Amygdala (tissue), 56 donors: ENCODE measurements at regions not wholly inside any gene's neighbourhood (a gene's known extent, or its start where the extent isn't known, plus 50 kb on each side); places are given as distances from the start of the nearest gene placed in this dataset.

Source experiments
- DNase-seq, 56 donors: peaks; one replicate each; lab custom pipeline; 2025; lab: John Stamatoyannopoulos, UW

DNA sequence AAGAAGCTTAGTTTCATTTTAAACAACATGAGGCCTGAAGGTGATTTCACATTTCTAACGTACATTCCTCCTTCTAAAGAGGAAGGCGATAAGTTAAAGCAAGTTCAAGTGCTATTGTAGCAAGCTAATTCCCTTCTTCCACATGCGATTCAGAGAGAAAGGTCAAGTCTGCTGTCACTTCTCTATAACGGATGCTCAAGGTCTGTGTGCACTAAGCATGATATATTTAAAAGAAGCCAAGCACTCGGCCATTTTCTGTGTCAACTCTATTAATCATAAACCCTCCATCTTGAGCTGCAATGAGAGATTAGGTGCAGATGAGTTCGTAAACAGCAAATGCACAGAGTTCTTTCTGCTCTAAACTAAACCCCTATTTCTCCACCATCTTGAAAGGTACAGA lies 568.8 kb upstream of the ZFHX3 start:
- DNase-seq = no peak

DNA sequence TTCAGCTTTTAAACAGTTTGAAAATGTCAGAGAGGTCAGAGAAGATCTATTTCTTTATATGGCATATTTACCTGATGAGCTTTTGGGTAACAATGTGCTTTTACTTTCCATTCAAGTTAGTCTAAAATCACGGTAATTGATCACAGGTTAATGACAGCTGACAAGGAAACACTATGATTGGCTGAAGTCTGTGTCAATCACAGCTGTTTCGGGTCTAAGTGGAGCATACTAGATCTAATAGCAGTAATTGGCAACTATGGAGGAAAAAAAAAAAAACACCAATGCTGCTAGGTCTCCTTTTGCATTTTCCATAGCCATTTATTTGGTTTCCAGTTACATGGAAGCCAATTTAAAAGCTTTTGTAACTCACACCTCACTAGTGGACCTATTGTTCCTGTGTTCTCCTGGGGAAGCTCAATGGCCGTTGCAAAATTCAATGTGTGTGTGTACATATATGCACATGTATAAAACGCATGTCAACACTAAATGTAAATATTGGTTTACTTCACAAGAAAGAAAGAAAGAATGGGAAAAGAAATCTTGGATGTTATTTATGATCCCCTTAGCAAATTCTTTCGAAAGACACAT lies 568.3 kb upstream of the ZFHX3 start:
- DNase-seq = no peak

DNA sequence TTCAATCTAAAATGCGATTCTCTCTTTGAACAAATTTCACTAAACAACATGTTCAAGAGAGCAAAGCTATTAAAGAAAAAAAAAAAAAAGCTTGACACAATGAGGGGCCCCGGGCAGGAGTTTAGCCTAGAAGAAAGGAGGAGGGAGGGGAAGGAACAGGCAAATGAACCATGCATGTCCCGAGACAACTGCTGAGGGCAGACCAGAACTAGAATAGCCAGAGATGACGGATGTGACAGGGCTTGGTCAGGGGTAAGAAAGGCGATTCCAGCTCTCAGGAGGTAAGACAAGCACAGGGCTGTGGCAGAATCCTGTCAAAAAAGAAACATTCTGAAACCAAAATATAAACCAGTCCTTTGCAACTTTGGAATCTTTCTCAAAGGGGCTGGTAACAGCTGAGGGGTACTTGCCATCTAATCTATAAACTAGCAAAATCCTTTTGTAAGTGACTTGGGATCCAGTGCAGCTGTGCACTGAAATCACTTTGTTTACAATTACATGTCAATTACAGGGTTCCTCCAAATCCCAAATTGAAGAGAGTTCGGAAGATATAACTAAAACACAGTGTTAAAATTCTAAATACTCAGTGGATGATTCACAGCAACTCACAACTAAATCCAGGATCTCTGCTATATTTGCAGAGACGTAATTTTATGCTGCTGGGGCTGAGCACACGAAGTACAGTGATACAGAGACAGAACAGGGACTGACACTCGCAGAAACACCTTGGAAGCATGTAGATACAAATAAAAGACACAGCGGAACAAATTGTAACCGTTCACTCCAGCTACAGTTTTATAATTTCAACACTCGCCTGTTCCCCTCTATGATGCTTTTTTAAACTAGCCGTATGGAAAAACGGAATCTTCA lies 567.4 kb upstream of the ZFHX3 start:
- no peak for DNase-seq

DNA sequence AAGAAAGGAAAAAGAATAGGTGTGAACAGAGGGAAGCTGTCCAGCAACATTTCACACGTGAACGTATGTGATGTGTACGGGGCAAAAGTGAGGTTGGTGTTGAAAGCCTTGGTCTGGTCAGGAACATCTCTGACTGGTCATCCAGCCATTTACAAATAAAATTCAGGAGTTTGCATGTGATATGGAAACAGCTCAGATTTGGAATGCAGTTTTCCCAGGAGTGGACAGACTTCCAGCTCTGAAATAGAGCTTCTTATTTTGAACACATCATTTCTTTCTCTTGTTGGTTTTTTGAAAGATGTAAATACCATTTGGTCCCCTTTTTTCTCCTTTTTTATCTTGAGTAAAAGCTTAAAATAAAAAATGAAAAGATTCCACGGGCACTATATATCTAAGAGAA lies 566.2 kb upstream of the ZFHX3 start:
- no peak for DNase-seq

DNA sequence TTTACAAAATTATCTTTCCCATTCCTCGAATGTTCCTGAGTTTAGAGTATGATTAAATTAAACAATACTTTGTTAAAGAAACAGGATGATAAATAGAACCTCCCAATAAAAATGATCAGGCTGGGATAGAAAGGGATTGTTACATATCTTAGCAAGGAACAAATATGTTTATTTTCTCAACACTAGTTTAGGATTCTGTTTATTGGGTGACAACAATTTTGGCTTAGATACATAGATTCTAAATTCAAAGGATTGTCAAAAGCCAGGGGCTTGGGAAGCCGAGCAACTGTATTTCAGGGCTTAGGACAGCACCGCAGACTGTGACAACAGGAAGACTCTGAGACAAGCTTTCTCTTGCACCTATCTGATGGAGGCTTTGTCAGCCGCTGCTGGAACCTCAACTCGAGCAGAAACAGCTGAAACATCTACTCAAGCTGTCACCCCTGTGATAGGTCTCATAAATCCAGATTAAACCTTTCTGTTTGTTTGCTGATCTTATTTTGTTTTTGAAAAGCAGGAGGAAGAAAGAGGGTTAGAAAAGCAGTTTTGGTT lies 562.8 kb upstream of the ZFHX3 start:
- DNase-seq = no peak

DNA sequence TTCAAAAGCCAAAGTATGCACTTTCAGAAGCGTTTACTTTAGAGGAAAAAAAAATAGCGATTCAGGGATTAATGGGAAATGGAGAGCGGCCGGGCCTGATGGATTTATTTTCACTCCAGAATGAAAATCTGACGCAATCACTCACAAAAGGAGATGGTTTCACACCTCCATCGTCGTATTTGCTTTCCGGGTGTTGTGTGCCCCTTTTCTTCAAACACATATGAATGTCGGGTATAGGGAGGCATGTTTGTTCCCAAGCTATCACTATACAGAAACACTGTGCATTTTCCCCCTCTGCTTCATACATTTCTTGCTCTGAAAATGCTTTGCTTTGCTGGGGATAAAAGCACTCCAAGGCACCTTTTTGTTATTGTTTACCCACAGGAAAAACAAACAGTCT lies 562.2 kb upstream of the ZFHX3 start:
- no peak for DNase-seq

DNA sequence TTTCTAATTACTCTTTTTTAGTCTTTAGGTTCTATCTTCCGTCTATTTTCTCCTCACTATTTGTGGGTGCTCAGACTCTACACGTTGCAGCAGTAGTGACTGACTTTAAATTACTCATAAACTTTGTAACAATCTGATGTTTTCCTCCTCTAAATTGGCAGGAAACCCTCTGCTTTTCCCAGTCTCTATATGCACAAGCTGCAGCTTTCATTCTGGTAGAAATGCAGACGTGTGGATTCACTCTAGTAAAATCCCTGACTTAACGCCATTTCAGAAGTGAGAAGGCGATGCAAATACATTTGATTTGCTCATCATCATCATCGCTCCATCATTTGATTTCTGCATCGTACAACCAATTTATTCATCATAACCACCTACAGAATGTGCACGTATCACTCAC lies 561.0 kb upstream of the ZFHX3 start:
- DNase-seq = no peak

DNA sequence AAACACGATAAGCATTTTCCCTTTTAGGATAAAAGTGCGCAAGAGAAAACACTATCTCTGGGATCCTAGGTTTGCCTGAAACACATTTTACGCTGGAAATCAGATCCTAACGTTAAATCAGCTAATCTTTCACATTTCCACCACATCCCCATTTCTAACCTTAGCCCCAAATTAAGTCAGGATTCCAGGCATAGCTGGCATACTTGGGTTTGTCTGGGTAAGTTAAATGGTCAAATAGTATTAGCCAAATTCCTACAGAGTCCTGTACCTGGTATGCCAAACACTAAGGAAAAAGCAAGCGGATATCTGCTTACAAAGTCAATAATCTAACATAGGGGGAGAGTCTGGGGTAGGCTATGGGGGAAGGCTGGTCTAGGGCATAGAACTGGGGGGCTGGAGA lies 557.4 kb upstream of the ZFHX3 start:
- DNase-seq = no peak

DNA sequence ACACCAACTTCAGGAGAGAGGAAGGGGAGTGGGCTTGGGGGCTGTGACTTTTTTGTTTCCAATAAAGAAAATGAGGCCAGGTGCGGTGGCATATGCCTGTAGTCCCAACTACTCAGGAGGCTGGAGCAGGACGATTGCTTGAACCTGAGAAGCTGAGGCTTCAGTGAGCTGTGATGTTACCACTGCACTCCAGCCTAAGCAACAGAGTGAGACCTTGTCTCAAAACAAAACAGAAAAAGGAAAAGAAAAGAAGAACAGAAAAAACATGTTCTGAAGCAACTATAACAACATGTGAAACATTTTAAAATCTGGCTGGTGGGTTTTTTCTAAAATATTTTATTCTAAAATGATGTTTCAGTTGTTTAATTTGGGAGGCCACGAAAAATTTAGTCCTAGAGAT lies 554.0 kb upstream of the ZFHX3 start:
- DNase-seq = no peak

DNA sequence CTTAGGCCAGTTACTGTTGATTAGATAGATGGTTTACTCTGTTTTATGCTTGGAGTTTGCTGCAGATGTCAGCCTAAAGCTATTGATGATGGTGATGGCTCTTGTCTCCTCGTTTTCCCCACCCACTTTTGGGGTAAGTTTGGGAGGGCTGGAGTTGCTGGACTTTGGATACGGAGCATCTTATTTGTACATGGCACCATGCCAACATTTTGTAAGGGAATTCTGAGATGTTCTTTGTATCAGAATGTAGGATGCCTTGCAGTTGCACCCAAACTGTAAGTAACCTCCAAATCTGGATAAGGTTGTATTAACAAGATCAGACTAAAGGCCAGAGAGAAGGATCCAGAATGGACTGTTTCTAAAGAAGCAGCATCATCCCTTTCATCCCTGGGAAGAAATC lies 551.9 kb upstream of the ZFHX3 start:
- DNase-seq = no peak

DNA sequence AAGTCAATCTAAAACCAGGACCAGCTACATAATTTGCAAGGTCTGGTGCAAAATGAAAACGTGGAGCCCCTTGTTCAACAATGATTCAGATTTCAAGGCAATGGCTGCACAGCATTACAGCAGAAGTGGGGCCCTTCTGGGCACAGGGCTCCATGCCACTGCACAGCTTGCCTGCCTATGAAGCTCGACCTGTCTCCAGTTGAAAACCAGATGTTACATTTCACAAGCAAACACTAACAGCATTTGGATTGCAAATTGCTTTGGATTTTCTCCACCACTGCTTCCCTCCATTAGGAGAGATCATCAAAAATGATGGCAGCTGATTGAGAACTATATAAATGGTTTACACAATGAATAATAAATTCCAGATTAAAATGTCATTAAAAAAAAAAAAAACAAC lies 551.4 kb upstream of the ZFHX3 start:
- DNase-seq = no peak

DNA sequence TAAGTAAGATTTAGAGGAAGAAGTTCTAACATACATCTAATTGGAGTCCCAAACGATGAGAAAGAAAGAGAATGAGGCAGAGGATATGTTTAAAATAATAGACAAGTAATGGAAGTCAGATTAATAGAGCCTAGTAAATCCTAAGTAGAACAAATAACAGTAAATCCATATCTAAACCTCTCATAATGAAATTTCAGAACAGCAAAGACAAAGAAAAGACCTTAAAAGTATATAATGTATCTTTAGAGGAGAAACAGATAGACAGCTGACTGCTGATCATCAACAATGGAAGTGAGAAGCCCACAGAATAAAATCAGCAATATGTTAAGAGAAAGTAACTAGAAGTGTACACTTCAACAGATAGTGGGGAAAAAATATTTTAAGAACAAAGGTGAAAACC lies 536.2 kb upstream of the ZFHX3 start:
- no peak for DNase-seq

DNA sequence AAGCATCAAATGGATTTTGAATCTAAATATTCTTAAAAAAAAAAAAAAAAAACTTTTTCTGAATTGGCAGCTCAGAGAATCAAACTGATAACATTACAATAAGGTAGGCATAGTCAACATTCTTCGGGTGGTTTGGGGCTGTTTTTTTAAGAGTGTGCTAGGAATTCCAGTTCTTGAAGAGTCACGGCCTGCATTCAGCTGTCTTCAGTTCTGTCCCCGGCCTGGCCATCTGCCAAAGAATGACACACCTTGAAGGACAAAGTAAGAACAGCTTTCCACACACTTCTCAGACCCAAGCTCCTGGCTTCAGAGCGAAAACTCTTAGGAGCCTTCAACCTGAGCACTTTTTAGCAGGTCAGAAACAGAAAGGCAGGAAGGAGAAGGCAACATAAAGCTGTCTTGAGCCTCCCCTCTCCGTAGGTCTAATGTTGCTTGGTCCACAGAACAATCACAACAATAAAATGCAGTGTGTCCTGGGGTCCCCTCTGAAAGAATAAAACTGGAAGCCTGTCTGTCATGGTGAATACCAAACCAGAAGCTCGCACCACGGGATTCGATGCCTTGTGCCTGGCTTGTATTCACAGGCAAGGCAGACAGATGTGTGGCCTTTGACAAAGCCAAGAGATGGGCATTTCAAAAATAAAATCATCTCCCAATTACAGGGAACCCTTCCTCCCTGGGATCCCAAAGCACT lies 524.4 kb upstream of the ZFHX3 start:
- DNase-seq = peak in 9 of 56 donors; percentile 2 to 51 (median 3)

DNA sequence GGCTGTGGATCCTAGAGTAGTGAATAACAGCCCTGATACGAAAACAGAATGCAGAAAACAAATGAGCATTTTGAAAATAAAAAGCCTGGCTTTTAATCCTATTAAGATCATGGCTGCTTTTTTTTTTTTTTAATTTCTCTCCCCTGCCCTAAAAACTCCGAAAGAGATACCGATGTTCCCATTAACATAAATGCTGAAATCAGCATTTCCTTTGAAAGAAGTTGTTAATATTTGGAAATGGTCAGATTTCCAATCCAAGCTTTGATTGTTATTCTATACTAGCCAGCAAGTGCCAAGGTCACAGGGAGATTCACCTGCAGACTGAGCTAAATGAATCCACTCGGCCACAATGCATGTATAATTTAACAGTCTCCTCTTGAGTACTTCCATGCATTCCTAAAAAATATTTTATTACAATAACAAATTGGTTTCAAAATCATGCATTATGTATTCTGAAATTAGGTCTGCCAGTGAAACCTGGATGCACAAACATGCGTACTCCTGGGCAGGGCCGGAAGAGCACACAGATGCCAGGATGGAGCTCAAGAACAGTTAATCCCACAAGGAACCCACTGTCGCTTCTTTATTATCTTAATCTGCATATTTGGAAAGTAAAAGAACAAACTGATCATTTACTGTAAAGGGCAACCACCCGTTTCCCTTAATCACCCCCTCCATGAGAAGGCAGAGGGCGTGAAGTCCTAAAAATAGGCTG lies 521.5 kb upstream of the ZFHX3 start:
- DNase-seq = no peak

DNA sequence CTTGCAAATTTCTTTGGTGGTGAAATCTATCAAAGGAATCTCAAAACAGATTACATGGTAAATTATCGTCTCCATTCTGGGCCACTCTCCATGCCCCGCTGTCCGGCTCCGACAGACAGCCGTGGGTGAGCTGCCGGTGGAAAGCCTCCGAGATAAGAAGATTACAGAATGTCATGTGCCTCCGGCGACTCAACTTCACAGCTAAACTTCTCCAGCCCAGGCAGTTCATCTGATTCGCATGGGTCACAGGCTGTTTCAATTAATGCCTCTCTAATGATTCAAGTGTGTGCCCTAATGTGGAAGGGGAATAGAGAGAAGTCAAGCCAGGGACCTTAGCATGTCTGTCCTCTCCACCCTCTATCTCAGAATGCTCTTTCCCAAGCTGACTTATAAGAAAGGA lies 520.8 kb upstream of the ZFHX3 start:
- no peak for DNase-seq

DNA sequence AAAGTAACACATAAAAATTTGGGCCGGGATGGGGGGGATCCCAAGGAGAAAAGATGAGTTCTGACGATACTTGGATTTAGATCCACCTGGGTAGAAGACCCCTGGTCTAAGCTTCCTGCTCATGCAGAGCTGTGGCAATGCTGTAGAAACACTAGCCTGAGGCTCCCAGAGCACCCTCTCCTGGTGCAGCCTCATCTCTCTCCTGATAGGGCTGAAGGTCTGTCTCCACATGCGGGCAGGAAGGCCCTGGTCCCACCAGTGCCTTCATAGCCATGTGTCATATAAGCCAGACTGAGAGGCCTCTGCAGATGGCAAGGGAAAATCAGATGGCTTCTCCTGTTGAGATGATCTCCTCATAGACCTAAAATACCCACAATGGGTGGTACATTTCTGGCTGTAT lies 518.0 kb upstream of the ZFHX3 start:
- no peak for DNase-seq

DNA sequence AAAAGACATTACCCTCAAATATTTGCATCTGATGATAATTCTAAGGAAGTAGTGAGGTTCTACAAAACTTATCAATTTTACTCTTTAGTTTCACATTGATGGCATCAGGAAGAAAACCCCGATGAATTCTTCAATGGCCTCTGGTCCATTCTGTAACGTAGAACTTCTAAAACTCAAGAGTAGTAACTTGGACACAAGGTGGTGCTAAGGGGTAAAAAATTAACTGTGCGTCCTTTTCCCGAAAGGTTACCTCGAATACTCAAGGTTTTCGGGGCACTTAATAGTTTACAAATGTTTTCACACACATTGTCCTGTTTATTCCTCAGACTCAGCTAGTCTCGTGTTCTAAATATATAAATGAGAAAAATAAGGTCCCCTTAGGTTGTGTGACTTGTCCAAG lies 517.3 kb upstream of the ZFHX3 start:
- DNase-seq = no peak

DNA sequence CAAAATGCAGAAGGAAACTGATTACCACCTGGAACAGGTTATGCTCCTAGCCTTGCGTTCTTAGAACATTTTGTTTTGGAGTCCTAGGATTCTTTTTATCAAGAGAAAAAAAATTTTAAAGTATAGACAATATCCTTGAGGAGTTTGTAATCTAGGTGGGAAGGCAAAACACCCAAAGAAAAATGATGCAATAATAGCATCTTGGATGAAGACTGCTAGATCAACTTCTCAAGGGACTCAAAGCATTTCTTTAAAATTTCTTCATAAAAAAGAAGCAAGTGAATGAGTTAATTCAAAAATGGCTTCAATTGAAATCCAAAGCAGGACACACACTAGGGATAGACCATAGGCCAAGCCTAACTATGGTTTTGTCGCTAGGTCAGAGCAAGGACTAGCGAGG lies 515.8 kb upstream of the ZFHX3 start:
- no peak for DNase-seq

DNA sequence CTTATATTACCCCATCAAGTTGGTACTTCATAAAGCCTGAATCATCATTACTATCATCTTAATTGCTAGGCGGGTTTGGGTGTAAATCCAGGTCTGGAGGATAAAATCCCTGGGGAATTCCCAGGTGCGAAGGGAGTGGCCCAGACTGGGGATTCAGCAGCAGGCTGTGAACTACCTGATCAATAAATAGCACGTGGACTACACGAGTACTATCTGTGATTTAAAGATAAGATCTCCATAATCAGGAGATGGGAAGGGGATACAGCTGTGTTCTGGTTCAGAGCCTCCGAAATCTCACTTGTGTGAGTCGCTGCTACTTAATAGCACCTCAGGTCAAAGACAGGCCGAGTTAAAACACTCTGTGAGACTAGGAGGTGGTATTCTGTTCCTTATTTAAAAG lies 512.6 kb upstream of the ZFHX3 start:
- no peak for DNase-seq

DNA sequence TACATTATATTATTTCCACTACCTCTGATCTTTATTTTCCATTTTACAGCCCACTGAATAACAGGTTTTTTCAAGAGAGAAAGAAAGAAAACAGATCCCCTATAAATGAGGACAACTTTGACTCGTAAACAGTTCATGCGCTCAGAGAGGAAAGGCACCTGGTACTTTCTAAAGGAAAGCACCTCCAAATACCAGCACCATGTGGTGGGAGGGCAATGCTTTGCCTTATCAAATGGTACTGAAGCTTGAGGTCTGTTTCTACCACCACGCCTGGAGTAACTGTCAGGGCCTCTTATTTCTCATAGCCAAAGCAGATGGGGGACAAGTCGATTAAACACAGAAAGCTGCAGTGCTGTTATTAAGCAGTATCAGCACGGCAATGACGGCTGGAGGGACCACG lies 510.3 kb upstream of the ZFHX3 start:
- no peak for DNase-seq
